AG04449 (cell line): ENCODE measurements at regions not wholly inside any gene's neighbourhood (a gene's known extent, or its start where the extent isn't known, plus 50 kb on each side); places are given as distances from the start of the nearest gene placed in this dataset.

ENCODE experiments used
- CTCF ChIA-PET: fragments of 350-600 bp; formaldehyde crosslinking; extraction: SDS; loops from one replicate; lab custom pipeline; 2021; ENCODE audit warnings: antibody characterized with exemption; lab: Yijun Ruan, JAX
- POLR2A ChIA-PET: fragments of 400-600, 350-600 bp; formaldehyde crosslinking; extraction: SDS; loops from one replicate; lab custom pipeline; 2020; ENCODE audit warnings: antibody characterized with exemption, inconsistent platforms; lab: Yijun Ruan, JAX
- DNase-seq: peaks from one replicate; pipeline ENCODE4 v3.0.0-alpha.2; 2010; ENCODE audit warnings: low read depth, low spot score
- H3K4me3 ChIP-seq: 2 replicates; pipeline ENCODE4 v1.5.1; 2011; ENCODE audit warnings: low read depth, mild to moderate bottlenecking, control low read depth, low read length
- CTCF ChIP-seq: IDR thresholded peaks from one replicate; pipeline ENCODE4 v1.5.1; 2011; ENCODE audit warnings: mild to moderate bottlenecking, moderate library complexity, low read length, control low read depth, inconsistent platforms; ENCODE audit not compliant: insufficient read depth; ENCODE audit errors: missing control alignments

DNA sequence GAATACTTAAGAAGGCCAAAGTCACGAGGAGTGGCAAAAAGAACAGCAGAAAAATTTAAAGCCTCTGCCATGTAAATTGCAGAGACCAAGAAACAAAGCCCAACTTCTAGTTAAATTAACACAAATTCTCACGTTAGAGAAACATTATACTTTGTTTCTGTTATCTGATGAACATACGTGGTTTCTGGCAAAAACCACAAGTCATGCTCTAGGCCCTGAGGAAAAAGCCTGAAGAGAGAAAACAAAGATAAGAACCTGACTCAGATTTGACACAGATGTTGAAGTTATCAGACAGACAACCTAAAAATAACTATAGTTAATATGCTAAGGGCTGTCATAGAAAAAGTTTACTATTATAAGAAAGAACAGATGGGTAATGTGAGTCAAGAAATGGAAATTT lies 149.1 kb upstream of the PCDH10 start:
- CTCF ChIA-PET = no interaction called here
- POLR2A ChIA-PET = no interaction called here
- TF ChIP-seq CTCF = no peak
- no peak overlapping the region for H3K4me3 ChIP-seq
- DNase-seq = no peak

DNA sequence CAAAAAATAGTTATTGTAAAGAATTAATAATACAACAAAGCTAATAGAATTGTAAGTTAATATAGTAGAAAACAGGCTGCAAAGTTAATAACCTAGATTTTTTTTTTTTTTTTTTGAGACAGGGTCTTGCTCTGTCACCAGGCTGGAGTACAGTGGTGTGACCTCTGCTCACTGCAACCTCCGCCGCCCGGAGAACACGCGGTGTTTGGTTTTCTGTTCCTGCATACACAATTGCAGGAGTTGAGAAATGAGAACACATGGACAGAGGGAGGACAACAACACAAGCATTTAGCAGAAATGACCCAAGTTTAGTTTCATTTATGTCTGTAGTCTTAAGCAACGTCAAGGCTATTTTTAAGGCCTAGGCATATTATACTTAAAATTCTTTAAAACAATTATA lies 145.9 kb upstream of the PCDH10 start:
- ChIA-PET POLR2A (no interaction called here), CTCF (no interaction called here)
- DNase-seq = no peak
- no peak for TF ChIP-seq CTCF
- no peak overlapping the region for H3K4me3 ChIP-seq

- POLR2A ChIA-PET = no interaction called here
- CTCF ChIA-PET = no interaction called here
- H3K4me3 ChIP-seq = no peak overlapping the region
- no peak for DNase-seq
- TF ChIP-seq CTCF = no peak
These were observed 134.5 kb upstream of the PCDH10 start for GRCh38 chr4:133014473-133015135.

- DNase-seq = no peak
- TF ChIP-seq CTCF = no peak
- H3K4me3 ChIP-seq = no peak overlapping the region
- ChIA-PET CTCF (no interaction called here), POLR2A (no interaction called here)
These were observed 103.8 kb upstream of the PCDH10 start for GRCh38 chr4:133045288-133045687.

DNA sequence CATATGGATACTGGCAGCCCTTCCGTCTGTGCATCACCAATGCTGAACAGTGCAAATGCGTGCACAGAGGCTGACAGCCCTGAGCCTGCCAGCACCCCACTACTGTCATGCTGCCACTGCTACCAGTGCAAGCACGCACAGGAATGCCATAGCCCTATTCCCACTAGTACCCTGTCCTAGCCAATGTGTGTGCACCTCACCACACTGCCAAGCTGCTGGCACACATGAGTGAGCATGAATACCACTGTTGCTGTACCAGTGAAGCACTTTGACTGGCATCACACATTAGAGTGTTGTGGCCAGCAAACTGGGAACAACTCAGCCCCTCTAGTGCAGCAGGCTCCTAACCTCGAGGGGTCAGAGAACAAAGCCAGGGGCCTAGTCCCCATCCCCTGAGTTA lies 102.9 kb upstream of the PCDH10 start:
- DNase-seq = no peak
- TF ChIP-seq CTCF = no peak
- ChIA-PET CTCF (no interaction called here), POLR2A (no interaction called here)
- no peak overlapping the region for H3K4me3 ChIP-seq

- CTCF ChIA-PET = no interaction called here
These were observed 90.4 kb upstream of the PCDH10 start for GRCh38 chr4:133058701-133059100.

More at GRCh38 chr4:133058701-133059100, 90.4 kb upstream of the PCDH10 start:
- H3K4me3 ChIP-seq = no peak overlapping the region
- POLR2A ChIA-PET = no interaction called here
- TF ChIP-seq CTCF = no peak
- no peak for DNase-seq
